GM18868 (cell line): ENCODE measurements at regions not wholly inside any gene's neighbourhood (a gene's known extent, or its start where the extent isn't known, plus 50 kb on each side); places are given as distances from the start of the nearest gene placed in this dataset.

Experiments used
- ATAC-seq: cut with Tn5 transposase; IDR thresholded peaks from one replicate; pipeline ENCODE4 v1.9.1; 2021; ENCODE audit warnings: mild to moderate bottlenecking, moderate library complexity; ENCODE audit not compliant: unreplicated experiment

GRCh38 chr22:48974443-48975315 is 853.0 kb downstream of the BRD1 start:
- ATAC-seq = no peak

GRCh38 chr22:48973694-48974041 is 854.0 kb downstream of the BRD1 start:
- no peak for ATAC-seq

GRCh38 chr22:48972979-48973693 is 854.5 kb downstream of the BRD1 start:
- ATAC-seq = no peak

GRCh38 chr22:48968201-48968959 is 859.3 kb downstream of the BRD1 start:
- ATAC-seq = no peak

DNA sequence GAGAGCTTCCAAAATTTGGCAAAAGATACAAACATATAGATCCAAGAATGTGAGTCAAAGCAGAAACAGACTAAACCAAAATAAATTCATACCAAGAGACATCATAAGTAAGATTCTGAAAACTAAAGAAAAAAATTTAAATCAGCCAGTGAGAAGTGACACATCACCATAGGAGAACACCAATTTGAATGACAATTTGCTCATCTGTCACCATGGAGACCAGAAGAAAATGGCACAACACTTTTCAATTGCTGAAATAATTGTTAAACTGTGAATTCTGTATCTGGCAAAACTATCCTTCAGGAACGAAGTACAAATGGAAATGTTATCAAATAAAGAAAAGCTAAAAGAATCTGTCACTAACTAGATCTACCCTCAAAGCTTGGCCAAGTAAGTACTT is 864.3 kb downstream of the BRD1 start:
- no peak for ATAC-seq

GRCh38 chr22:48961705-48962104 is 866.0 kb downstream of the BRD1 start:
- ATAC-seq = no peak

- no peak for ATAC-seq
These were observed 866.6 kb downstream of the BRD1 start for GRCh38 chr22:48960980-48961660.

- no peak for ATAC-seq
These were observed 867.1 kb downstream of the BRD1 start for GRCh38 chr22:48960576-48960975.

DNA sequence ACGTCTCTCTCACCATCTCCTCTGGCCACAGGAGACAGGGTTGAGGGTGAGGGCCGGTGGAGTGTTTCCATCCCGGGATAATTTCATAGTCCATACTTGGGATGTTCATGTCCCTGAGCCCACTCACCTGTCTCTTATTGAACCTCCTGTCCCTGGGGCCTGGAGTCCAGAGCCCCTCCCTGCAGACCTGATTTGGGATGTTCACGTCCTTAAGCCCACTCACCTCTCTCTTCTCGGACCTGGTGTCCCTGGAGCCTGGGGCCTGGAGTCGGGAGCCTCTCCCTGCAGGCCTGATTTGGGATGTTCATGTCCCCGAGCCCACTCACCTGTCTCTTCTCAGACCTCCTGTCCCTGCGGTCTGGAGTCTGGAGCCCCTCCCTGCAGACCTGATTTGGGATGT is 868.2 kb downstream of the BRD1 start:
- ATAC-seq = no peak

- no peak for ATAC-seq
These were observed 869.7 kb downstream of the BRD1 start for GRCh38 chr22:48957987-48958321.

DNA sequence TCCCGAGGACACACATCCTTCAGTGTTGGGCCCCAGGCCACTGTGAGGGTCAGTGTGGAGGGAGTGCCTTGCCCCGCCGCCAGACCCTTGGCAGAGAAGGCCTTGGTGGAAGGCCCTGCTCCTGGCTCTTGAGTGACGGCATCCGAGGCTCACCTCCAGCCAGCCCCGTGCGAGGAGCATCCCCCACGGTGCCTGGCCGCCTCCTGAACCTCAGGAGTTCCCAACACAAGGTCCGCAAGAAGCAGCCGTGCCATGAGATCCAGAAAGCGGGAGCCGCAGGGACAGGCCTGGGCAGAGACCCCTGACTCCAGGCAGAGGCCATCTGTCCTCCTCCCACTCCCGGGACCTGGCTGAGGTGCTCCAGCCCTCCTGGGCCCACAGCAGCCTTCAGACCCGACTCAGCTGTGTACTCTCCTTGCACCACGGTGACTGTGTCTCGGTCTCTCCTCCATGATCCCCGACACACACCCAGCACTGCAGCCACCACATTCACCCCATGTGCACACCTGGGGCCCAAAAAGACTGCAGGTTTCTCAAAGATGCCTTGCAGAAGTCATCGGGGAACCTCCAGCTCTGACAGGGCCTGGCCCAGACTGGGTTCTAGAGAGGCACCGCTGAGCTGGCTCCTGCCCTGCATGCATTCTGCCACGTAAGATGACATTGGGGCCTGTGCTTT is 870.2 kb downstream of the BRD1 start:
- no peak for ATAC-seq

DNA sequence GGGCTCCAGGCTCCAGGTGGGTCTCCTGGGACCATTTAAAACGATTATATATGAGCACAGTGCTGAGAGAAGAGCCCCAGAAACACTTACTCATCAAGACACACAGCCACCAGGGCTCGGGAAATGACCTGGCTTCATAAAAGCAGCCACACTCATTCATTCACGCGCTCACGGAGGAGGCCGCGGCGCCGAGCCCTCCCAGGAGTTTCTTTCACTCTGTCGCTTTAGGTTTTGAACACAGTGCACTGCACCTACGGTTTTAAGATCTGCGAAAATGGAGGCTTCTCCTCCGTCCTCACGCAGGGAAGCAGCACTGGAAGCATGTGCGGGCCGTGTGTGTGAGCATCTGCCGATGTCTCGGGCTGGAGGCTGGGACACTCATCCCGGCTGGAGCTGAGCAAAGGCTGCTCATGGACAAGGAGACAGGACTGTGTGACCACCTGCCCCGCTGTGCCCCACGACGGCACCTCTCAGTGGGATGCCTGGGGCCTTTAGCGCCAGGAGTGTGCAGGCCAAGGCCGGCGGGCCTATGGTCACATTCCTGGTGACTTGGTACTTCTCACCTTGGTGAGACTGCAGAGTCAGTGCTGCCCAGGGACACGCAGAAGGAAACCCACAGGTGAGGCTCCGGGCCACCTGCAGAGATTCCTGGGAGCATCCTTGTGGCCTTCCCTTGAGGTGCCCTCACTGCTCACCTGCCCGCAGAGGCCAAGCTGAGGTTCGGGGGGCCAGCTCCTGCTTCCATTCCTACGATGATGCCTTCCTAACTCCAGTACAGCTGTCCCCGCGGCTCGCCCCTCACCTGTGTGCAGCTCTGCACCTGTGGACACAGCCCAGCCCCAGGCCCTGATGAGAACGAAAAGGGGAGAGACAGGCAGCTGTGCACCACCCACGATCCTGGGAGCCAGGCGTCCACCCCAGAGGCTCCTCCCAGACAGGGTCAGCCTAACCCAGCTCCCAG is 872.0 kb downstream of the BRD1 start:
- ATAC-seq = no peak

- no peak for ATAC-seq
These were observed 872.8 kb downstream of the BRD1 start for GRCh38 chr22:48954781-48955311.

DNA sequence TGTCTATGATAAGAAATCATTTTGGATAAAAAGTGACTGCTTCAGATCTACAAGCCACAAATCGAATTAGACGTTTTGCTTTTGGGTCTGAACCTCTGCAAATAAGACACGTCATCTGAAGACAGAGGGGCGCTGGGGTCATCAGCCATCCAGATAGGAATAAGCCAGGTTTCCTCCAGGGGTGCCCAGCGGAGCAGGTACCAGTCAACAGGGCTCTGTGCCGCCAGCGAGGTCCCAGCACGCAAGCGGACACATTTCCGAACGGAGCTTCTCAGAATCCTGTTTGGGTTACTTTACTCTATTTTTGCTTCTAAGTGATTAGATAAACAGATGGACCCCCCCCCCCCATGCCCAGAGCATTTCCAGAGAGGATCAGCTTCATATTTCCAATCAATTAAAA is 873.8 kb downstream of the BRD1 start:
- no peak for ATAC-seq

DNA sequence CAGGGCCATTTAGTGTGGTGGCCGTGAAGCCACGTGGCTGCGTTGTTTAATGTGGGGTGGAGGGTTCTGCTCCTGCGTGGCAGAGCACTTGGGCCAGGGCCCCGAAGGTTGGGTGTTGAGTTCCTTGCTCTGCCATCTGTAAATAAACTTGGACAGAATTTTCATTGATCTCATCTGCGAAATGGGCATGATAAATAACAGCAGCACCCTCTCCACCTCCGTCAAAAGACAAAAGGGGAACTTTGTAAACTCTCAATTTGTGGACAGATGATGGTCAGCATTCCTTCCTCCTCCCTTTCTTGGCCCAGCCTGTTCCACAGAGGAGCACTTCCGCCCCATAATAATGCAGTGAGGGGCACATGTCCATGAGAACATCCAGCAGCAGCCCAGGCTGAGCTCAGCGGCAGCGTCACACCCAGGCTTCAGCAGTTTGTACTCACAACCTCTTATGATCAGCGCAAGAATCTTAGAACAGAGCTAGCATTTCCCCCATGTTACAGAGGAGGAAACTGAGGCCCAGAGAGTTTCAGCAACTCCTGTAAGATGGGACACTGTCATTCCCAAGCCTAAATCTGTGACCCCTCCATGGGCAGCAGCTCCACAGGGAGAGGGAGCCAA is 874.5 kb downstream of the BRD1 start:
- ATAC-seq = no peak

DNA sequence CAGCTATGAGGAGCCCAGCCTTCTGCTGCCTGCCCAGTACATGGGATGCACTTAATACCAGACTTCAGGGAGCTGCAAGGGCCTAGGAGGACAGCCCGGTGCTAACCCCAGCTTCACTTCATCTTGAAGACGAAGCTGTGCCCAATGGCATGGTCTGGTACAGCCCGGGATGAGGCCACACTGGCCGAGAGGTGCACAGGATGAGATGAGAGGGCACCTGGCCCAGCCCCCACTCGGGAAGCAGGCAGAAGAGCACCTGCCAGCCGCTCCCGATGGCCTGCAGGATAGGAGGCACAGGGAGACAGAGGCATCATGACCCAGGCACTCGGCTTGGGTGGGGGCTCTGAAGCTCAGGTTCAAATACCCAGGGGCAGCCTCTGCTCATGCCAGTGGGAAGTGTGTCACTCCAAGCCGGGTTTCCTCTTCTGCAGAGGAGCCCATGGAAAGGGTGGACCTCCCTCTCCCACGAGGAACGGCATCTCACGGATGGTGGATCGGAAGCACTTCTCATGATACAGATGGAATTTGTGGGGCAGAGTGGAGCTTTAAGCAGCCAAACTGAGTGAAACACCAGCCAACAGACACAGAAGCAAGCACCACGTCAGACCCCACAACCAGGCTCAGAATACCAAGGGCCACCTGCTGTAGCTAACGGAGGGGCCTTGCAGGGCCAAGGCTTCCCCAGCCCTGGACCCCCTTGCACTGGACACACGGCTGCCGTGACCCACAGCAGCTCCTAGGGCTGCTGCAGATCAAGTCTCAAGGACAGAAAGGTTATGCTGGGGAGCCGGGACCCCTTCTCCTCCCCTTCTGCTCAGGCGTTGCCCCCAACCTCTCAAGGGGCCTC is 875.2 kb downstream of the BRD1 start:
- no peak for ATAC-seq

DNA sequence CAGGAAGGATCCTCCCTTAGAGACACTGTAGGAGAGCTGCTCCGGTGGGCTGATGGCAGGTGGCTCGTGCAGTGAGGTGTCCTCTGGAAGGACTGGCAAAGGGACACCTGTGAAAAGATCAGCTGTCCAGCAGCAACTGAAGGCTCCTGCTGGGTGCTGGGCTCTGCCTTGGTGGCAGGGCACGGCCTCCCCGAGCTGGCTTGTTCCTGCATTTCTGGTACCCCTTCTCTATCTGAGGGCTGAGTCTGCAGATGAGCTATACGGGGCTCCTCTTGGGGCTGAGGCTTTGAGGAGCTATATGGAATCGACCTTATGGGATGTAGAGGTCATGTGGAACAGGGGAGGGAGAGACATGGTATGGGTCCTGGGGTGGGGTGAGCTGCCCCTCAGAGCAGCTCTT is 875.8 kb downstream of the BRD1 start:
- no peak for ATAC-seq
